ENCODE measurements at regions not wholly inside any gene's neighbourhood (a gene's known extent, or its start where the extent isn't known, plus 50 kb on each side); places are given as distances from the start of the nearest gene placed in this dataset.

DNA sequence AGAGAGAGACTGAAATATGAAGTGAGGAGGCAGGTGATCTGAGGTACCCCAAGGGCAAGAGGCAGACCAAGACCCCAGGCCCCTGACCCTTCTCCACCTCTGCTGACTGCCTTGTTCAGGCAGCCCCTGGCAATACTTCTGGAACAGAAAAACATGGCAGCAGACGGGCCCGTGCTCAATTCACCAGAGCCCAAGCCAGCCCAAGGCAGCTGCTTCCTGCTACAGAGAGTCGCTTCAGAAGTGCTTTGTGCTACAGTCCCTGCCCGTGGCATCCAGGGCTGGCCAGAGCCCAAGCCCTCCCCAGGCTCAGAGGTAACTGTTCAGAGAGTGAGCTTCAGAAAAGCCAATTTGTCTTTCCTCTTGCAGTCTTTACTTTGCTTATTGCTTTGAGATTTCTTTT is 151.4 kb upstream of the FSTL4 start:
- TF ChIP-seq, protein P1, sequence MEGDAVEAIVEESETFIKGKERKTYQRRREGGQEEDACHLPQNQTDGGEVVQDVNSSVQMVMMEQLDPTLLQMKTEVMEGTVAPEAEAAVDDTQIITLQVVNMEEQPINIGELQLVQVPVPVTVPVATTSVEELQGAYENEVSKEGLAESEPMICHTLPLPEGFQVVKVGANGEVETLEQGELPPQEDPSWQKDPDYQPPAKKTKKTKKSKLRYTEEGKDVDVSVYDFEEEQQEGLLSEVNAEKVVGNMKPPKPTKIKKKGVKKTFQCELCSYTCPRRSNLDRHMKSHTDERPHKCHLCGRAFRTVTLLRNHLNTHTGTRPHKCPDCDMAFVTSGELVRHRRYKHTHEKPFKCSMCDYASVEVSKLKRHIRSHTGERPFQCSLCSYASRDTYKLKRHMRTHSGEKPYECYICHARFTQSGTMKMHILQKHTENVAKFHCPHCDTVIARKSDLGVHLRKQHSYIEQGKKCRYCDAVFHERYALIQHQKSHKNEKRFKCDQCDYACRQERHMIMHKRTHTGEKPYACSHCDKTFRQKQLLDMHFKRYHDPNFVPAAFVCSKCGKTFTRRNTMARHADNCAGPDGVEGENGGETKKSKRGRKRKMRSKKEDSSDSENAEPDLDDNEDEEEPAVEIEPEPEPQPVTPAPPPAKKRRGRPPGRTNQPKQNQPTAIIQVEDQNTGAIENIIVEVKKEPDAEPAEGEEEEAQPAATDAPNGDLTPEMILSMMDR (IDR thresholded peaks at IDR 0.05): no peak
- TF ChIP-seq POLR2A (IDR thresholded peaks at IDR 0.05): no peak

Data from right lobe of liver (tissue), 4 donors.